H1 (cell line): ENCODE measurements at regions not wholly inside any gene's neighbourhood (a gene's known extent, or its start where the extent isn't known, plus 50 kb on each side); places are given as distances from the start of the nearest gene placed in this dataset.

Experiments
- CHD2 ChIP-seq: IDR thresholded peaks from 2 replicates; pipeline ENCODE4 v1.6.1; 2012; ENCODE audit warnings: low read length, improper control_type of control experiment
- CHD7 ChIP-seq: fragments of 300-600 bp; sonication (generic); IDR thresholded peaks from 2 replicates; pipeline ENCODE4 v1.7.1; 2012; ENCODE audit warnings: low read length, moderate library complexity, mild to moderate bottlenecking, inconsistent platforms; ENCODE audit not compliant: insufficient replicate concordance
- CREB1 ChIP-seq: IDR thresholded peaks from 2 replicates; pipeline ENCODE4 v1.6.1; 2012; ENCODE audit warnings: inconsistent platforms
- CTCF ChIP-seq, 3 experiments: IDR thresholded peaks; 1 replicate in 2 of 3; 2 replicates in 1 of 3; pipeline versions ENCODE4 v1.5.1 to v1.6.1; 2011; ENCODE audit warnings: low read length in 3 of 3, mild to moderate bottlenecking in 3 of 3, inconsistent platforms in 2 of 3, low read depth in 1 of 3, moderate library complexity in 1 of 3; ENCODE audit not compliant: insufficient read depth in 1 of 3; ENCODE audit errors: control extremely low read depth in 1 of 3
- EP300 ChIP-seq, 2 experiments: IDR thresholded peaks; 1 replicate in 1 of 2; 2 replicates in 1 of 2; pipeline ENCODE4 v1.6.1; 2011 to 2012; ENCODE audit warnings: low read depth in 2 of 2, low read length in 2 of 2, mild to moderate bottlenecking in 2 of 2, borderline replicate concordance in 1 of 2, inconsistent platforms in 1 of 2, moderate library complexity in 1 of 2
- POLR2A ChIP-seq, 2 experiments: IDR thresholded peaks; 1 replicate in 1 of 2; 2 replicates in 1 of 2; pipeline ENCODE4 v1.6.1; 2011; ENCODE audit warnings: low read depth in 2 of 2, low read length in 2 of 2, mild to moderate bottlenecking in 2 of 2; ENCODE audit errors: control extremely low read depth in 1 of 2

GRCh38 chr5:60517094-60517694, 182.8 kb downstream of the DEPDC1B start:
- TF ChIP-seq CTCF (IDR thresholded peaks at IDR 0.05; ENCODE audit: control extremely low read depth in 1 of 3, insufficient read depth in 1 of 3, low read depth in 1 of 3, low read length in 3 of 3), result no peak
- no peak for TF ChIP-seq CREB1
- TF ChIP-seq CHD2, result no peak
- no peak for TF ChIP-seq EP300 (IDR thresholded peaks at IDR 0.05; ENCODE audit: borderline replicate concordance in 1 of 2, low read depth in 2 of 2, low read length in 2 of 2)
- no peak for TF ChIP-seq POLR2A (IDR thresholded peaks at IDR 0.05; ENCODE audit: control extremely low read depth in 1 of 2, low read depth in 2 of 2, low read length in 2 of 2)
- no peak for TF ChIP-seq CHD7
